ENCODE measurements at regions not wholly inside any gene's neighbourhood (a gene's known extent, or its start where the extent isn't known, plus 50 kb on each side); places are given as distances from the start of the nearest gene placed in this dataset.

DNA sequence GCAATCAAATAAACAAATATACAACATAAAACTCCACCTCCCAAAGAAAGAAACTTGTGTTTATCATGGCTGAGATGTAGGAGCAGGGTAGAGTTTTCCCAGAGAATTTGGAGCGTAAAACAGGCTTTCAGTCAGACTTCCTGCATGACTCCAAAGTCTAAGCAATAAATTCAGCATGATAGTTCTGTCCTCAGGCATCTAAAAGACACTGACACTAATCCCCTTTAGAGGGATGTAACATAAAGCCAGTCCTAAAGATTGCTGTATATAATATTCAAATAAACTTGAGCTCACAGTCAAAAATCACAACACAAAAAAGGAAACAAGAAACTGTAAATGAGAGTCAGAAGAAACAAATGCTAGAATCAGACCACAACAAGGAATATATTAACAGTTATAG is 234.4 kb downstream of the CENPW start:
- intact Hi-C loops (cut with micrococcal nuclease), result no loop called here
- no peak for ATAC-seq

DNA sequence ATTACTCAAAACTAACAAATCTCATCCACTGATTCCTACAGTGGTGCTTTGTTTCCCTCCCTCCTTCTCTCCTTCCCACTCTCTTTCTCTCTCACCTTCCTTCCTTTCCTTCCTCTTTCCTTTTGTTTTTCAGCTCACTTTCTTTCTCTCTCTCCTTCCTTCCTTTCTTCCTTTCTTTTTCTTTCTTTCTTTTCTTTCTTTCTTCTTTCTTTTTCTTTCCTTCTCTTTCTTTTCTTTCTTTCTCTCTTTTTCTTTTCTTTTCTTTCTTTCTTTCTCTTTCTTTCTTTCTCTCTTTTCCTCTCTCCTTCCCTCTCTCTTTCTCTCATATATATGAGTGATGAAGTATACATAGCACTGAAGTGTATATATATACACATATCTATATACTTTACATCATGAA is 241.4 kb downstream of the CENPW start:
- DNase-seq (no peak), ATAC-seq (no peak)
- intact Hi-C loops (cut with micrococcal nuclease), result no loop called here

More for the DNA sequence above, 234.4 kb downstream of the CENPW start:
- DNase-seq, result no peak

DNA sequence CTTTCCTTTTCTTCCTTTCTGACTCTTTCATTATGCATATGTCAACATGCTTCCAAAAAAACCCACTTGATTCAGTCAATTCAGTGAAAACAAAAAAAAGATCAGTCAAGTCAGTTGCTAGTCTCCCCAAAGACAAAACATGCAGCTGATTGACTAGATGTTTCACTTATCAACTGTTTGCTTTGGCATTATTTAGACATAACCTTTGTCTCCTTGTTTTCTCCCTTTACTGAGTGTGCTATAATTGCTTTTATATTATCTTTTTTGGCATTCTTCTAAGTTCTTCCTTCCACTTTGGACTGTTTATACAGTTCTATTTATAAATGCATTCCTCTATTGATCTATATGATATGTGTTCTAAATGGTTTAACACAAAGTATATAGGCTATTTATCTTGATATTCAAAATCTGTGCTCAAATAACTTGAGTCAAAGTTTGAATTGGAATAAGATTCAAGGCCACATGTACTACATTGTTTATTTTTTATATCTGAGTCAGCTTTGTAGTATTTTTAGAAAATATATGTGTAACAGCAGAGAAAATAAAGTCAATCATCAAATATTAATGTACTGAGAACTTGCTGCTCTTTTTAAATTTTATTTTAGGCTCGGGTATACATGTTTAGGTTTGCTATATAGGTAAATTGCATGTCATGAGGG is 260.5 kb downstream of the CENPW start:
- intact Hi-C loops (cut with micrococcal nuclease), result no loop called here
- no peak for DNase-seq
- ATAC-seq, result no peak

DNA sequence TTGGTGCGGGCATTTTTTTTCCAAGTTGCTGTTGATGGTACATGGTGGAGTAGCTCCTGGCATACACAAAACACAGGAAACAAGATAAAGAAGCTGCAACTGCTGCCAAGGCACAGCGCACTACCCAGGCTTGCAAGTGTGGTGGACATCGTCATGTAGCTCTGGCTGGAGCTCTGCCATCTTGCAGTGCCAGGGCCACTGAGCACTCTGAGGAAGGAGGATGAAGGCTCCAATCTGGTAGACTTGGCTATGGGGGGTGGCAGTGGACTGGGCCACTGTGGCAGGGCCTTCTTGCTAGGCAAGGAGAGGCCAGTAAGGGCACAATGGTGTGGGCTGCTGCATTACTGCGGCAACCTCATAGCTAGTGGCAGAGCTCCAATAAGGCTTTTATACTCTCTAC is 263.5 kb downstream of the CENPW start:
- DNase-seq, result no peak
- no peak for ATAC-seq
- intact Hi-C loops (cut with micrococcal nuclease), result no loop called here

DNA sequence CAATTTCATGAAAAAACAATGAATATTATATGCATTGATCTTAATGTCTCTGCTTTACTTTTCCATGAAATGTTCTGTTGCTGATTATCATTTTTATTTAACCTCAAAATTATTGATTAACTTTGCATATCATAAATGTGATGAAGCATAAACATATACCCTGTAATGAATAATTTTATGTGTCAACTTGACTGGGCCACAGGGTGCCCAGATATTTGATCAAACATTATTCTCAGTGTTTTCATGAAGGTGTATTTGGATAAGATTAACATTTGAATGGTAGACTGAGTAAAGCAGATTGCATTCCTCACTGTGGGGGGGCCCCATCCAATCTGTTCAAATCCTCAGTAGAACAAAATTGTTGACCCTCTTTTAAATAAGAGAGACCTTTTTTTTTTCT is 265.2 kb downstream of the CENPW start:
- DNase-seq (no peak), ATAC-seq (no peak)
- intact Hi-C loops (cut with micrococcal nuclease), result no loop called here

DNA sequence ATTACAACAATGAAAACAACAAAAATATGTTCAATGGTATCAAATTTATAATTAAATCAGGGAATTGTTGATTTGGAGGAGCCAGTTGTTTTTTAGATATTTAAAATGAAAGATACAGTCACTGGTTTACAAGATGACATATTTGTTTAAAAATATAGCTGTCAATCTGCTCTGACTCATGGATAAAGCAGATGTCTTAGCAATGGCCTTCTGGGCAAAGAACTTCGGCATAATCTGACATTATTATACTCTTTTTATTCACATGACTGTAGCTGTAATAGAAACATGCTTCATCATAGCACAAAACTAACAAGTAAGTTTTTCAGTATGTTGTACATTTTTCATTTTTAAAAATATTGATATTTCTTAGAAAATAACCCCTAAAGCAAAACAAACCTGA is 267.4 kb downstream of the CENPW start:
- ATAC-seq (no peak), DNase-seq (no peak)
- intact Hi-C loops (cut with micrococcal nuclease), result no loop called here

DNA sequence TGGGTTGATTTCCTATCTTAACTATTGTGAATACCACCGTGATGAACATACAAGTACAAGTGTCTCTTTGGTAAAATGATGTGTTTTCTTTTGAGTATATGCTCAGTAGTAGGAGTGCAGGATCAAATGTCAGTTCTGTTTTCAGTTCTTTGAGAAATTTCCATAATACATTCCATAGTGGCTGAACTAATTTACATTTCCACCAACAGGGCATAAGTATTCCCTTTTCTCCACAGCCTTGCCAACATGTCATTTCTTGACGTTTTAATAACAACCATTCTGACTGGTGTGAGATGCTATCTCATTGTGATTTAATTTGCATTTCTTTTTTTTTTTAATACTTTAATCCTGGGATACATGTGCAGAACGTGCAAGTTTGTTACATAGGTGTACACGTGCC is 268.8 kb downstream of the CENPW start:
- ATAC-seq, result no peak
- intact Hi-C loops (cut with micrococcal nuclease), result no loop called here
- DNase-seq, result no peak

DNA sequence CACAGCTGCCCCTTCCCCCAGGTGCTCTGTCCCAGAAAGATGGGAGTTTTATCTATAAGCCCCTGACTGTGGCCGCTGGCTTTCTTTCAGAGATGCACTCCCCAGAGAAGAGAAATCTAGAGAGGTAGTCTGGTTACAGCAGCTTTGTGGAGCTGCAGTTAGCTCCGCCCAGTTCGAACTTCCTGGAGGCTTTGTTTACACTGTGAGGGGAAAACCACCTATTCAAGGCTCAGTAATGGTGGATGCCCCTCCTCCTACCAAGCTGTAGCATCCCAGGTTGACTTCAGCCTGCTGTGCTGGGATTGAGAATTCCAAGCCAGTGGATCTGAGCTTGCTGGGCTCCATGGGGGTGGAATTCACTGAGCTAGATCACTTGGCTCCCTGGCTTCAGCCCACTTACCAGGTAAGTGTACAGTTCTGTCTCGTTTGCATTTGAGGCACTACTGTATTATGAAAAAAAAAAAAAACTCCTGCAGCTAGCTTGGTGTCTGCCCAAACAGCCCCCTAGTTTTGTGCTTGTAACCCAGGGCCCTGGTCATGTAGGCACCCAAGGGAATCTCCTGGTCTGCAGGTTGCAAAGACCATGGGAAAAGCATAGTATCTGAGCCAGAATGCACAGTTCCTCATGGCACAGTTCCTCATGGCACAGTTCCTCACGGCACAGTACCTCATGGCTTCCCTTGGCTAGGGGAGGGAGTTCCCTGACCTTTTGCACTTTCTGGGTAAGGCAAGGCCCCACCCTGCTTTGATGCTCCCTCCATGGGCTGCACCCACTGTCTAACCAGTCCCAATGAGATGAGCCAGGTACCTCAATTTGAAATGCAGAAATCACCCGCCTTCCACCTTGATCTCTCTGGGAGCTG is 275.0 kb downstream of the CENPW start:
- DNase-seq, result no peak
- intact Hi-C loops (cut with micrococcal nuclease), result no loop called here
- no peak for ATAC-seq

DNA sequence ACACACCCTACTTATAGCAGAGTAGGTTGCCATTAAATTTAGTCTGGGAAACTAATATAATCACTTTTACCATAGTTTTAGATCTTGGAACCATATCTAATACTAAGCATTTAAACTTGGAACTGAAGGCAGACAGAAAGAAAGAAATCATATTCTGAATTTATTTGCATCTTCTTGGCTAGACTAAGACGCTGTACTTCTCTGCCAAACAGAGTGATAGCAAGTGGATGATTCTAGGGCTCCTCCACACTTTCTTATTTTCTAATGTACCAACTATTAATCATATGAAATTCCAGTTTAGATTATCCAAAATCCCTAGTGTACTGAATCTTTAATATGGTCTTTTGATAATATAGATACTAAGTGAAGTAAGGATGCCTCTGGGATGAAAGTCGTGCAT is 277.0 kb downstream of the CENPW start:
- DNase-seq (no peak), ATAC-seq (no peak)
- intact Hi-C loops (cut with micrococcal nuclease), result no loop called here

DNA sequence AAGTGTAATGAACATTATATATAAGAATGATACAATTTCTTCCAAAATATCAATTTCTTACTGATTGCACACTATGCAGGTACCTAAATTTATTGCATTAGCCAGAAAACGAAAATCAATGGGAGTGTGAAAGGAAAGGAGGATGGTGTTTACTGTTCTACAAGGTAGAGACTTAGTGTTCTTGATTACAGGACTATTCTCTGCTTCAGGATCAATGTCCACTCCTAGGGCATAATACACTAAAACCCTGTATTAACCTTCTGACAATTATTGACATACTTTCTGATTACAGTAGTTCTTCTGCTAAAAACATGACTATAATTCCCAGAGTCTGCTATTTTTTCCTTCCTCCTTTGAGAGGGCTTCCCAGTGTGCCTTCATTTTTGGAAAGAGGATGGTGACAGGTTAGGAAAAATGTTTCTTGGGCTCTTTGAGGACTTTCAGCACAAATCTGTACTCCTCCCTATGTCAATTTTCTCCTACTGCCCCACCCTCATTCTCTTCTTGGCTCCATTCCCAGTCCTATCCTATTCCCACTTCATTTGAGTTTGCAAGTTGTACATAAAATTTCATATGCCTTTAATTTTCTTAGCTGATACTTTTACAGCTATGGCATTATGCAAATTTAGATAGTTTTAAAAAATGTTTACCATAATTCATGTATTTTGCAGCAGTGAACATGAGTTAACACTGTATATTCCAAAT is 278.9 kb downstream of the CENPW start:
- ATAC-seq (no peak), DNase-seq (no peak)
- intact Hi-C loops (cut with micrococcal nuclease), result no loop called here

DNA sequence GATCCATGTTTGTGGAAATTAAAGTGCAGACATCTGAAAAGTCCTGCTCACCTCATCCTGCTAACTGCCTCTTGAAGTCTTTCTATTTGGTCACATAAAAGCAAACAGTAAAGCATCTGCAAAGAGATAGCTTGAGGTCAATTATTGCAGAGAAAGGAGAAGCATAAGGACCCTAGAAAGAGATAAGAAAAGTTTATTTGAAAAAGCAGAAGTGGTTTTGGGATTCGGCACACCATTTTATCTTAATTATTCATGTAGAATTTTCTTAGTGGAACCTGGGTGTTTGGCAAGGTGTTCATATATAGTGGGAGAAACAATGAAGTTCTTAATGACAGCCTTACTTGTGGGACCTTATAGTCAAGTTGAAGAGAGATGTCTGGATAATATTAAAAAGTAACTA is 280.8 kb downstream of the CENPW start:
- intact Hi-C loops (cut with micrococcal nuclease), result no loop called here
- DNase-seq, result no peak
- no peak for ATAC-seq

DNA sequence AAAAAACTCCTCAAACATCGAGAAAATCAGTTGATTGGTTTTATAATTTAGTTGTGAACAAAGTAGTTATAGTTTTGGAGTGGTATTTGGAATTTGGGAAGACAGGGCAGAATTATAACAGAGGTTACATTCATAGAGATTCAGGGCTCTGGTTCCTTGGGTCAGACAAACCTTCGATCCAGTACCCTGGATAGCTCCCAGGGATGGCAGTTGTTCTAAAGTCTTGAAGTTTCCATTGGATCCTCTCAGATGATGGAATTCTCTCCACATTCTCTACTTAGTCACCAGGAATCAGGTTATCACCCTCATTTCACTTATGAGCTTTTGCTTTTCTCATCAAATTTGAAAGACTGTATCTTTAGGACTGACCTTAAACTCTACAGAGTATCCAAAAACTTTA is 285.1 kb downstream of the CENPW start:
- no peak for DNase-seq
- ATAC-seq, result no peak
- intact Hi-C loops (cut with micrococcal nuclease), result no loop called here

DNA sequence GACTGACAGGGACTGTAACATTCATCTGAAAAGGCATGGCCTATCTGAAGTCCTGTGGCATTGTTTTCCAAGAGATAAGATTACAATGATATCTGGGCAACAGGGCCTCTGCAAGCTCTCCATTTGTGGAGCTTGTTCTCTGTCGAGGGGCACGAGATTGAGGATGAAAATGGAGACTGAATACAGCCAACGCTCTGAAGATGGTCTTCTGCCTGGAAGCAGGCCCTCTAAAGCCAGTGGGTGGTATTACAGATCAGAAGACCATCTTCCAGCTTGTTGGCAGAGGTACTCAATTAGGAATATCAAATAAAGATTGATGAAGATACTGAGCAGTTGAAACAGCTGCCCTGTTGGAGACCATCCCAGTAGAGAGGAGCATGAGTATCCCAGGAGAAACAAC is 288.2 kb downstream of the CENPW start:
- no peak for ATAC-seq
- intact Hi-C loops (cut with micrococcal nuclease), result no loop called here
- DNase-seq, result no peak

DNA sequence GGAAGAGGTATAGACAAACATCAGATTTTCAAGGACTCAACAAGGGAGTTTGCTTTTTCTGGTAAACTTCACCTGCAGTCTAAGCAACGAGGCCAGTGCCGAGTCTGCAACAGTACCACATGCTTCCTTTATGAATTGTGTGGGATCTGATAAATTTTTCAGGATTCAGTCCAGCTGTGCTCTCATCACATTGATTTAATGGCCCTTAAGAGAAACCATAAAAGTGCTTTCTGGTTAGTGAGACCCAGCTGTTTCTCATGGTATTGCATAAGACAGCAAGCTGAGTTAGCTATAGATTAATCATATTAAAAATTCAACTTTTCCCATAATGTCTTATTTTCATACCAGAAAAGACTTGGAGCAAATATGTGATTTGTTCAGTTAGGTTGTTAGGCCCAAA is 291.4 kb downstream of the CENPW start:
- ATAC-seq, result no peak
- DNase-seq, result no peak
- intact Hi-C loops (cut with micrococcal nuclease), result no loop called here

DNA sequence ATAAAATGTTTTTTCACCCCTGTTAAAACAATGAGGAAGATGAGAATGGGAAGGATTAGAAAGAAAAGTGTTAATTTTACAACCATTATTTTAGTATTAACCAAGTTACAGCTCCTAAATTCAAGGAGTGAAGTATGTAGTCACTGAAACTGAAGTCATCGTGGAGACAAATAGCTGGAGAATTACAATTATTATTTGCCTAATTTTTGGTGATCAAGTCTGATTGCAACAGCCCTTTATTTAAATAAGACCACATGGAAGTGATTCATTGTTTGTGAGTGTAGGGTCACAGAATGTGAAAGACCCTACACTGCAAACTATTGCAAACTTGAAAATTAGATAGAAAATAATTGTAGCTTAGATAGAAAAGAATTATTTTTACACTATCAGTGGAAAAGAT is 292.4 kb downstream of the CENPW start:
- intact Hi-C loops (cut with micrococcal nuclease), result no loop called here
- ATAC-seq, result no peak
- no peak for DNase-seq

DNA sequence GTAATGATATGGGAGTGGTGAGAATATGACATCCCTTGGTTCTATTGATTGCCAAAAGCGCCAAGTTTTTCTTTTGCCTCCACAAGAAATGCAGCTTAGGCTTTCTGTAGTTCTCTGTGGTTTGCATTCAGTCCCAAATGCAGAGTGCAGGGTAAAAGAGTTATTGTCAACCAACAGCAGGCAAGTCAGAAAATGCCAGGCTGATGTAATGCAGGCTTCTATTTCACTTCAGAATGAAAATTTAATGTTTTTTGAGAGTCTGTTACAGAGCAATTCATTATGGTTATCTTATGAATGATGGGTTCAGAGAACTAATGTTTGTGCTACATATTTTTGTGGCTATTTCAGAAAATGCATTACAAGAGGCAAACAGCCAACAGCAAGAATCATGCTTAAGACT is 293.5 kb downstream of the CENPW start:
- intact Hi-C loops (cut with micrococcal nuclease), result no loop called here
- ATAC-seq, result no peak
- no peak for DNase-seq

DNA sequence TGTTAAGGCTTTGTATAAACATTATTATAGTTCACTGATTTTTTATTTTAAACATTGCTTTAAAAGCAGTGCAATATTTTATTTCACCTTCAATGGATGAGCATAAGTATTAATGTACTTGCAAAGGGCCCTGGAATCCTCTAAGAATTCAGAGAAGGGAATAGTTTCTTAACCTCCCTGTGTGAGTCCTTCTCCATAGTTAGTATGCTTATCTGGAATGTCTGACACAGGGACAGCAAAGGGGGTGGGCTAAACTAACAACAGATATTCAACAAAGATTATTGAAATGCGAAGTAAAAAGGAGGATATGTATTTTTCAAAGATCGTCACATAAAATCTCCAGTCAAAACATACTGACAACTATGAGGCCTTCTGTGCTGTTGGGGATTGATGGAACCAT is 300.4 kb downstream of the CENPW start:
- ATAC-seq (no peak), DNase-seq (no peak)

DNA sequence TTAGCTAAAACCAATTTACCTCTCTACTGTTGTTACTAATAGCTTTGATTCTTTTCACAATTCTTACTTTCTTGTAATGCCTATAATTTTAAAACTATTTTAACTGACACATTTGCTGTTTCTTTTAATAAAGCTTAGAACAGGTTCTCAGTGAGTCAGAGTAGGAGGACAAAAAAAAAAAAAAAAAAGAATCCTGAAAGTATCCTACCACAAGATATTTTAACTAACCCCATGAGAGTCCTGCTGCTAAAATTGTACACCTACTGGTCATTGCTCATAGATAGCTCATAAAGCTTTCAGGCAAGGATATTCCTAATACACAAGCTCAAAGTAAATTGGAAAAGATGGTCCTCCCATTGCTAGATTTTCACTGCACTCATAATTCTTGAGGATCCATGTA is 301.0 kb downstream of the CENPW start:
- DNase-seq (no peak), ATAC-seq (no peak)
- intact Hi-C loops (cut with micrococcal nuclease), result no loop called here

More for the DNA sequence above, 300.4 kb downstream of the CENPW start:
- intact Hi-C loops (cut with micrococcal nuclease), result no loop called here

DNA sequence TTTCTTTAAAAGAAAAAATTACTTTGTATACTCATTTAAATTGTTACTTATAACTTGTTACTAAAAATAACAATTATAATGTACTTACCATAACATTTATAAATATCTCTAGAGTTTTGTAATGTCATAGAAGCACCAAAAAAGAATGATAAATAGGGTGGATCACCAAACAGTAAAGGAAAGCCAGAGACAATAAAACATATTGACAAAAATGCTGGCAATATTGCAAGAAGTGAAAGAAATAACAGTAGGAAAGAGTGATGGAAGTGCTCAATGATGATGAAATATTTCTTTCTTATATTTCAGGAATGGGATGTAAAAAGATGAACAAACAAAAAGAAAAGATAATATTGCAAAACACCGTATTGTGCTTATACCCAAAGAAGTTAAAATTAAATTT is 301.7 kb downstream of the CENPW start:
- intact Hi-C loops (cut with micrococcal nuclease), result no loop called here
- DNase-seq, result no peak
- no peak for ATAC-seq

DNA sequence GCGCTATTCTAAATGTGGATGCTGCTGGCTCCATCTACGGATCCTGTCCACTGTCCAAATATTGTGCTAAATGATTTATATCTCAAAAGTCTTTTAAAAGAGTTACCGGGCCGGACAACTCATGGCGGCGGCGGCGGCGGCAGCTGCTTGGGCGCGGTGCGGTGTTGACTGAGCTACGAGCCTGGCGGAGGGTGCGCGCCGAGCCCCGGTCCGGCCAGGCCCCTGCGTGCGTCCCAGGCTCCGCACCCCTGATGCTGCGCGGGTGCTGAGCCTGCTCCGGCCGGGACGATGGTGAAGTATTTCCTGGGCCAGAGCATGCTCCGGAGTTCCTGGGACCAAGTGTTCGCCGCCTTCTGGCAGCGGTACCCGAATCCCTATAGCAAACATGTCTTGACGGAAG is 303.4 kb downstream of the CENPW start:
- intact Hi-C loops (cut with micrococcal nuclease), result no loop called here
- ATAC-seq (no peak), DNase-seq (no peak)

DNA sequence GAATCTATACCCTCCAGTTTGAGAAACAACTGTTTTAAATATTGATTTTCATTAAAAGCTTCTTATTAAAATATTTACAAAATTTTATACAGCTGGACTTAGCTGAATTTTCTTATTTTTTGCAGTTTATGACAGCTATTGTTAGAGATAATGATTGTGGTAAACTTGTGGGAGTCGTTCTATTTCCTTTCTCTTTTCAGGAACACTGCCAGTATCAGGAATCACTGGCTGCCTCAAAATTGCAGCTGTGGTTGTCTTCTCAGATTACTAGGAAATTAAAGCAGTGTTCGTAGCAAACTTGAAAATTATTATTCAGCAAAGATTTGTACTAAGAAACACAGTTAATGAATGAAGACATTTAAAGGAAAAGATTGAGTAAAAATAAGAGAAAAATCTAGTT is 311.0 kb downstream of the CENPW start:
- DNase-seq, result no peak
- intact Hi-C loops (cut with micrococcal nuclease), result no loop called here
- no peak for ATAC-seq
